ENCODE measurements at regions not wholly inside any gene's neighbourhood (a gene's known extent, or its start where the extent isn't known, plus 50 kb on each side); places are given as distances from the start of the nearest gene placed in this dataset.

GRCh38 chr13:56697011-56697410 lies 443.7 kb upstream of the PRR20A start:
- FAIRE-seq (no peak), DNase-seq (ENCODE audit: low read depth, low spot score) (no peak)
- H3K9ac ChIP-seq (replicated peaks; ENCODE audit: extremely low read depth, insufficient read depth, low read length): no peak overlapping the region
- no peaks in the 10 kb centered on the region for H3K79me2 ChIP-seq (ENCODE audit: control insufficient read depth, insufficient read depth, low read length)
- H2AFZ ChIP-seq (ENCODE audit: low read depth, low read length): no peak overlapping the region
- ChIA-PET CTCF (no interaction called here), POLR2A (no interaction called here)
- TF ChIP-seq EZH2 (IDR thresholded peaks at IDR 0.05; ENCODE audit: borderline replicate concordance, low read depth, low read length, severe bottlenecking) (no peak), JUN (IDR thresholded peaks at IDR 0.05; ENCODE audit: borderline replicate concordance, insufficient read depth, insufficient read length, low read depth) (no peak), FOS (IDR thresholded peaks at IDR 0.05; ENCODE audit: borderline replicate concordance, insufficient read depth, low read length) (no peak), GATA2 (IDR thresholded peaks at IDR 0.05; ENCODE audit: insufficient read depth, insufficient read length, low read depth, low read length) (no peak), MAX (IDR thresholded peaks at IDR 0.05; ENCODE audit: insufficient read depth, insufficient read length) (no peak), POLR2A (IDR thresholded peaks at IDR 0.05; ENCODE audit: low read depth, low read length) (no peak), MYC (IDR thresholded peaks at IDR 0.05; ENCODE audit: low read depth, low read length) (no peak), POLR2AphosphoS5 (IDR thresholded peaks at IDR 0.05; ENCODE audit: insufficient read depth, low read depth, low read length) (no peak)
- TF ChIP-seq, protein P1, sequence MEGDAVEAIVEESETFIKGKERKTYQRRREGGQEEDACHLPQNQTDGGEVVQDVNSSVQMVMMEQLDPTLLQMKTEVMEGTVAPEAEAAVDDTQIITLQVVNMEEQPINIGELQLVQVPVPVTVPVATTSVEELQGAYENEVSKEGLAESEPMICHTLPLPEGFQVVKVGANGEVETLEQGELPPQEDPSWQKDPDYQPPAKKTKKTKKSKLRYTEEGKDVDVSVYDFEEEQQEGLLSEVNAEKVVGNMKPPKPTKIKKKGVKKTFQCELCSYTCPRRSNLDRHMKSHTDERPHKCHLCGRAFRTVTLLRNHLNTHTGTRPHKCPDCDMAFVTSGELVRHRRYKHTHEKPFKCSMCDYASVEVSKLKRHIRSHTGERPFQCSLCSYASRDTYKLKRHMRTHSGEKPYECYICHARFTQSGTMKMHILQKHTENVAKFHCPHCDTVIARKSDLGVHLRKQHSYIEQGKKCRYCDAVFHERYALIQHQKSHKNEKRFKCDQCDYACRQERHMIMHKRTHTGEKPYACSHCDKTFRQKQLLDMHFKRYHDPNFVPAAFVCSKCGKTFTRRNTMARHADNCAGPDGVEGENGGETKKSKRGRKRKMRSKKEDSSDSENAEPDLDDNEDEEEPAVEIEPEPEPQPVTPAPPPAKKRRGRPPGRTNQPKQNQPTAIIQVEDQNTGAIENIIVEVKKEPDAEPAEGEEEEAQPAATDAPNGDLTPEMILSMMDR (IDR thresholded peaks at IDR 0.05; ENCODE audit: extremely low read depth in 1 of 2, insufficient read depth in 1 of 2, low read depth in 1 of 2, low read length in 2 of 2): no peak
- H4K20me1 ChIP-seq (replicated peaks; ENCODE audit: control insufficient read depth, extremely low read depth, insufficient read depth, low read length): no peaks in the 10 kb centered on the region
- BruUV-seq (replicated peaks): no TSS peak
- no peak overlapping the region for H3K27ac ChIP-seq (ENCODE audit: insufficient read depth, low read depth, low read length)
- dilution Hi-C loops (cut with MboI; ENCODE audit: extremely low pct_ligation_motif_present, low sequenced_read_pairs) (no loop called here), intact Hi-C loops (cut with micrococcal nuclease) (no loop called here)
- no peaks in the 10 kb centered on the region for H3K9me3 ChIP-seq (replicated peaks; ENCODE audit: control insufficient read depth, insufficient read depth, low read length)
- no peak overlapping the region for H3K4me3 ChIP-seq (replicated peaks in 1 of 3; ENCODE audit: insufficient read depth in 1 of 3, low read depth in 1 of 3, low read length in 3 of 3)
- no peaks in the 10 kb centered on the region for H3K4me1 ChIP-seq (ENCODE audit: control insufficient read depth, extremely low read depth, insufficient read depth, low read length)
- no peaks in the 10 kb centered on the region for H3K27me3 ChIP-seq (ENCODE audit: control insufficient read depth in 2 of 2, insufficient read depth in 2 of 2, low read length in 2 of 2)
- H3K9me1 ChIP-seq (replicated peaks; ENCODE audit: control insufficient read depth, extremely low read depth, insufficient read depth, low read length): no peaks in the 10 kb centered on the region
- H3K4me2 ChIP-seq (ENCODE audit: insufficient read depth, low read length): no peak overlapping the region
- H3K36me3 ChIP-seq (ENCODE audit: control insufficient read depth in 2 of 2, extremely low read depth in 1 of 2, insufficient read depth in 2 of 2, low read length in 2 of 2): no peaks in the 10 kb centered on the region
